Activated T-helper 1 cell treated with anti-CD3 and anti-CD28 coated beads, Interleukin-12 subunit alpha, Interleukin-12 subunit beta, Interleukin-2, Interleukin-4 antibody, amounts not matched to agents 30 ng/mL and 10 ng/mL and 1 ng/mL, durations not matched to agents 14 hours and 24 hours and 36 hours (primary cell): ENCODE measurements at regions not wholly inside any gene's neighbourhood (a gene's known extent, or its start where the extent isn't known, plus 50 kb on each side); places are given as distances from the start of the nearest gene placed in this dataset.
A peak's percentile ranks its signal among the peaks of the same experiment; 100 is the strongest.

Source experiments
- DNase-seq: peaks from one replicate; pipeline ENCODE4 v3.0.0; 2021; ENCODE audit warnings: low spot score
- H3K27ac Mint-ChIP-seq: one replicate; pipeline ENCODE4 v1.8.0; 2021; ENCODE audit warnings: mild to moderate bottlenecking, mixed read lengths
- H3K27me3 Mint-ChIP-seq: one replicate; pipeline ENCODE4 v1.8.0; 2022; ENCODE audit warnings: mild to moderate bottlenecking, moderate library complexity, mixed read lengths; ENCODE audit not compliant: insufficient read depth
- H3K36me3 Mint-ChIP-seq: one replicate; pipeline ENCODE4 v1.8.0; 2021; ENCODE audit warnings: low read depth, mixed read lengths
- H3K4me1 Mint-ChIP-seq: one replicate; pipeline ENCODE4 v1.8.0; 2021; ENCODE audit warnings: low read depth, mixed read lengths
- H3K4me3 Mint-ChIP-seq: one replicate; pipeline ENCODE4 v1.8.0; 2021; ENCODE audit warnings: mild to moderate bottlenecking, moderate library complexity, mixed read lengths
- H3K9me3 Mint-ChIP-seq: one replicate; pipeline ENCODE4 v1.8.0; 2021; ENCODE audit warnings: mixed read lengths
- intact Hi-C: fragments of 100-400 bp; cut with micrococcal nuclease; formaldehyde crosslinking; loops from one replicate; pipeline ENCODE4 v1.15.1; 2024

DNA sequence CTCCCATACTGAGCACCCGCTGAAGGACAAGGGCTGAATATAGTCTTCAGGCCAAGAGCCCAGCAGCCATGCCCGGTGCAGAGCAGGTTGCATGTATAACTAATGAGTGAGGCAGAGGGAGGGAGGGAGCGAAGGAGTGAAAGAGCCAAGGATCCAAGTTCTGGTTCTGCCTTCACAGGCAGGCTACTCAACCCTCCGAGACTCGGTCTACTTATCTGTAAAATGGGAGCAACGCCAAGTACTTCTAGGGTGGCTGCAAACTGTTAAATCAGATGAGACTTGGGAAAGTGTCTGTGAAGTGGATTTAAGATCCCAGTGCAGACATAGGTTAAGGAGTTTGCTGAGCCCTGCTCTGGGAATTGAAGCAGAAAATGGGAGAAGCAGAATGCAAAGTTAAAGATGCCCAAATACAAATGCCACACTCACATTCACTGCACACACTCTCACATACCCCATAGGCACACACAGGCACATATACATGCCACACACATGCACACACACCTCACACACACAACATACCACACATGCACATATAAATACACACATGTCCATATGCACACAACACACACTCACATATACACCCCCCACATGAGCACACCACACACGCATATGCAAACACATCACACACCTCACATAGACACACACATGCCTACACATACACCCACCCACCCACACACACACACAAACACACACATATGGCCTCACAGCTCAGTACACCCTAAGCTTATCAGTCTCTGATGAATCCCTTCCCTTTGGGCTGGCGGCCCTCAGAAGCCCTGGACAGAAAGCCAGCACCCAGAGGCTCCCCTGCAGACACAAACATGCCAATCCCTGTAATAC is 76.7 kb downstream of the PITPNM2 start:
- Mint-ChIP-seq H3K36me3 (peaks cover 8% of the 10 kb centered on the region), H3K4me3 (peak overlapping the region; percentile 86), H3K9me3 (no peaks in the 10 kb centered on the region), H3K27ac (peak overlapping the region; percentile 99), H3K27me3 (peaks cover 2% of the 10 kb centered on the region), H3K4me1 (peaks cover 57% of the 10 kb centered on the region)
- DNase-seq, result no peak
- intact Hi-C loops, result loop anchor here (10.0 kb wide), 1 partner anchor 361 kb away; the partner anchor contains the start of gene RILPL2

DNA sequence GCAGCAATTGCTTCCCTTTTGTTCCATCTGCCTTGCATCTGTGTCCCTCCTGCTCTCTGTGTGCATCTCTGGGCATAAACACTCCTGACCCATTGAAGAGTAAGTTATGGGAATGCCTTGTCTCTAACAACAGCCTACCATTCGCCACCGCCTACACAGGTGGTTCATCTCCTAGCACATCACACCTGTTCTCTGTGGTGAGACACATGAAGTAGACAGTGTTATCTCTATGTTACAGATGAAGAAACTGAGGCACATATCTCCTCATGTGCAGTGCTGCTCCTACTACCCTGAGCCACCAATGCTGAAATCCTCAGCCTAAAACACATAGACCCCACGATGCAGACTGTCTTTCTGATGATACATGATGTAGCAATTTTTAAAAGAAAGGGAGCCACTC is 77.6 kb downstream of the PITPNM2 start:
- Mint-ChIP-seq H3K27ac (no peak overlapping the region), H3K4me1 (peaks cover 57% of the 10 kb centered on the region), H3K4me3 (no peak overlapping the region), H3K27me3 (peaks cover 2% of the 10 kb centered on the region), H3K9me3 (no peaks in the 10 kb centered on the region), H3K36me3 (peaks cover 8% of the 10 kb centered on the region)
- DNase-seq, result no peak
- intact Hi-C loops, result loop anchor here (10.0 kb wide), 1 partner anchor 362 kb away; the partner anchor contains the start of gene RILPL2

GRCh38 chr12:123071857-123072256 is 79.0 kb downstream of the PITPNM2 start:
- H3K27me3 Mint-ChIP-seq, result no peaks in the 10 kb centered on the region
- H3K27ac Mint-ChIP-seq, result no peak overlapping the region
- no peaks in the 10 kb centered on the region for H3K9me3 Mint-ChIP-seq
- H3K36me3 Mint-ChIP-seq, result peaks cover 8% of the 10 kb centered on the region
- intact Hi-C loops, result loop anchor here (10.0 kb wide), 1 partner anchor 363 kb away; the partner anchor contains the start of gene RILPL2
- H3K4me1 Mint-ChIP-seq, result peaks cover 49% of the 10 kb centered on the region
- no peak for DNase-seq
- H3K4me3 Mint-ChIP-seq, result no peak overlapping the region

GRCh38 chr12:123071099-123071800 is 79.6 kb downstream of the PITPNM2 start:
- Mint-ChIP-seq H3K27me3 (no peaks in the 10 kb centered on the region), H3K4me3 (no peak overlapping the region), H3K27ac (no peak overlapping the region), H3K9me3 (no peaks in the 10 kb centered on the region), H3K4me1 (peaks cover 43% of the 10 kb centered on the region), H3K36me3 (peaks cover 8% of the 10 kb centered on the region)
- intact Hi-C loops, result loop anchor here (10.0 kb wide), 1 partner anchor 364 kb away; the partner anchor contains the start of gene RILPL2
- no peak for DNase-seq

DNA sequence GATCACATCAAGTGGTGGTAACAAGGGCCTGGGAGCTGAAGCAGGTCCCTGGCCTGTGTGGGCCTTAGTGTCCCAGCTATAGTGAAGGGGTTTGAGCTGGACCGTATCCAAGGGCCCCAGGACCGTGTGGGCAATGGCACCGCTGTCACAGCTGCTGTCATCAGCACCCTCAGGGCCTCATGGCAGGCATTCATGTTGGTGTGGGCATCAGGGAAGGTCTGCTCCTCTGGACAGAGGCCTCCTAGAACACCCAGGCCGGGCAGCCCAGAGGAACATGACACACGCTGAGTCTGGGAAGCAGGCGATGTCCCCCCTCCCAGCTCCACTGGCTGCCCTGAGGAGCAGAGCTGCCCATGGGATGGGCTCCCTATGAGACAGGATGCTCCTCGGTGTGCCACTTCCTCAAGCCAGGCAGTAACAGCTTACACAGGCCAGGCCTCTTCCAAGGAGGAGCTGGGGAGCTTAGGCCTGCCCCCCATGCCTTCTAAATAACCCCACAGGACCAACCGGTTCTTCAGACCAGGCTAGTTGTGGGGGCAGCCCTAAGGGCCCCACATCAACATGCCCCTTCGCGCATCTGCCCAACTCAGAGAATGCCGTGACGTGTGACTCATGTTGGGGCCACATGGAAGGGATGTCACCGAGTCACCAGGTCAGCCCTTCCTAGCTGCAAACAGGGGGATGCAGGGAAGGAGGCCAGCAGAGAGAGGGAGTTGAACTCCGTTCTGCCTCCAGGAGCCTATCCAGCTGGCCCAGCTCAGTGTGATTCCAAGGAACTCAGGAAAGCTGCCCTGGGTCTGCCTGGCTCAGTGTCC is 80.4 kb downstream of the PITPNM2 start:
- Mint-ChIP-seq H3K4me3 (no peak overlapping the region), H3K27me3 (no peaks in the 10 kb centered on the region), H3K9me3 (no peaks in the 10 kb centered on the region), H3K27ac (no peak overlapping the region), H3K4me1 (peaks cover 43% of the 10 kb centered on the region), H3K36me3 (peaks cover 8% of the 10 kb centered on the region)
- intact Hi-C loops, result loop anchor here (10.0 kb wide), 1 partner anchor 364 kb away; the partner anchor contains the start of gene RILPL2
- DNase-seq, result no peak

DNA sequence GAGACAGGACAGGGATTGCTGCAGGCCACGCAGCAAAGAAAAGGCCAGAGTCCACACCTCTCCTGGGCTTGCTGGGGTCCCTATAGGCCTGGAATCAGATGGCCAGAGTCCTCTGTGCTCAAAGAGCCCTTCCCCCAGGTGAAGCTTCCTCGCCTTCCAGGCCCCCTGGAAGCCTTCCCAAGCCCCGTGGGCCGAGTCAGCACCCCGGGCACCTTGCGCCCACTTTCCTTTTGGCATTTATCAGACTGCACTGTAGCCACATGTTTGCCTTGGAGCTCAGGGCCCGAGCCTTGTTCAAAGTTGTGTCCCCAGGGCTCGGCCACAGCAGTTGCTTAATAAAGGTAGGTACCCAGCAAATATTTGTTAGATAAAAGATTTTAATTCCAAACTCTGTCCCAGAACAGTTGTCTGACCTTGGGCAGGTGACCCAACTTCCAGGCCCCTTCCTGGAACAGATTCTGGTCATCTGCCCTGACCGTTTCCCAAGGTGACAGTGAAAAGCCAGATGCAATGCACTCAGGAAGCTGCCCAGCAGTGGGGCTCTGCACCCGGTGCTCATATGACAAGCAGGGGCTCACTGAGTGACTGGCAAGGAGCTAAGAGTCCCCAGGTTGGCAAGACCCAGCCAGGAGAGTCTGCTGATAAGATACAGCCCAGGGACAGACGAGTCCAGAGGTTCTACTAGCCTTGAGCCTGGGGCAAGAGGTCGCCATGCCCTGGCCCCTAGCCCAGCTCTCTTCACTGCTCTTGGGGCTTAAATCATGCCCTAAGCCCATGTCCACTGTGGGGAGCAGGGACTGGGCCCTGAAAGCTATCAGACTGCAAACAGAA is 81.2 kb downstream of the PITPNM2 start:
- no peak overlapping the region for H3K27ac Mint-ChIP-seq
- H3K9me3 Mint-ChIP-seq, result no peaks in the 10 kb centered on the region
- H3K4me1 Mint-ChIP-seq, result peaks cover 39% of the 10 kb centered on the region
- intact Hi-C loops, result loop anchor here (10.0 kb wide), 1 partner anchor 365 kb away; the partner anchor contains the start of gene RILPL2
- H3K36me3 Mint-ChIP-seq, result peaks cover 6% of the 10 kb centered on the region
- no peak overlapping the region for H3K4me3 Mint-ChIP-seq
- no peaks in the 10 kb centered on the region for H3K27me3 Mint-ChIP-seq
- DNase-seq, result no peak

GRCh38 chr12:123067654-123068053 is 83.2 kb downstream of the PITPNM2 start:
- no peak for DNase-seq
- no peaks in the 10 kb centered on the region for H3K27me3 Mint-ChIP-seq
- no peak overlapping the region for H3K27ac Mint-ChIP-seq
- H3K9me3 Mint-ChIP-seq, result no peaks in the 10 kb centered on the region
- no peak overlapping the region for H3K4me3 Mint-ChIP-seq
- no peaks in the 10 kb centered on the region for H3K36me3 Mint-ChIP-seq
- intact Hi-C loops, result no loop called here
- H3K4me1 Mint-ChIP-seq, result peaks cover 22% of the 10 kb centered on the region

- H3K27me3 Mint-ChIP-seq, result no peaks in the 10 kb centered on the region
- no peaks in the 10 kb centered on the region for H3K36me3 Mint-ChIP-seq
- intact Hi-C loops, result no loop called here
- H3K4me3 Mint-ChIP-seq, result no peak overlapping the region
- peaks cover 20% of the 10 kb centered on the region for H3K4me1 Mint-ChIP-seq
- DNase-seq, result no peak
- H3K27ac Mint-ChIP-seq, result peak overlapping the region; percentile 56
- H3K9me3 Mint-ChIP-seq, result no peaks in the 10 kb centered on the region
These were observed 84.5 kb downstream of the PITPNM2 start for GRCh38 chr12:123066384-123066710.

DNA sequence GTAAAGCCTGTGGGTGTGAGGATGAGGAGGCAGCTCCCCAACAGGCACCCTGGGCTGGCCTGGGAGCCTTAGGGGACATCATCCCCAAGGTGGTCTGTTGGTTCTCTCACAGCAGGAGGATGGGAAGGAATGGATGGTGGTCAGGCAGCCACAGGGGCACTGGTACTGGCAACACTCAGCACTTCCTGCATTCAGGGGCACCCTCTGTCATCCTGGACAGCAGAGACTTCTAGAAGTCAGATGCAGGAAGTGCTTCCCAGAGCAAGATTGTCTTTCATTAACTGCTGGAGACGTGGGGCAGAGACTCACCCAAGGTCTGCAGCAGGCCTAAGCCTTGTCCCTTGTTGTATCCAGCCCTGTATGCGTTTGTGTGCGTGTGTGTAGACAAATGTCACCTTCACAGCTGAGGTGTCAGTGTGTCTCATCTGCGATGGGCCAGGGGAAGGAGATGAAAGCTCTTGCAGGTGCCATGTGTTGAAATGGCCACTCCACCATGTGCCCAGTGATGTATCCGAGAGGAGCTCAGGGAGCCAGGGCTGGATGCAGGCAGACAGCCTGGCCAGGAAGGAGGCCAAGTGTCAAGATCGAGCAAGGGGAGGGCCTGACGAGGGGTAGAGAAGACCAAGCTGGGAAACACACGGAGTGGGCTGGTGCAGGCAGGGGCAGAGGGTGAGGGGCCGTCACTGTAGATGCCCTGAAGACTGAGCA is 85.1 kb downstream of the PITPNM2 start:
- intact Hi-C loops, result no loop called here
- no peak for DNase-seq
- H3K27ac Mint-ChIP-seq, result peak overlapping the region; percentile 56
- no peaks in the 10 kb centered on the region for H3K9me3 Mint-ChIP-seq
- H3K4me1 Mint-ChIP-seq, result peaks cover 20% of the 10 kb centered on the region
- H3K4me3 Mint-ChIP-seq, result no peak overlapping the region
- H3K36me3 Mint-ChIP-seq, result no peaks in the 10 kb centered on the region
- H3K27me3 Mint-ChIP-seq, result no peaks in the 10 kb centered on the region

- Mint-ChIP-seq H3K4me3 (no peak overlapping the region), H3K4me1 (peaks cover 20% of the 10 kb centered on the region), H3K36me3 (no peaks in the 10 kb centered on the region), H3K27ac (peak overlapping the region; percentile 56), H3K27me3 (no peaks in the 10 kb centered on the region), H3K9me3 (no peaks in the 10 kb centered on the region)
- no peak for DNase-seq
- intact Hi-C loops, result no loop called here
These were observed 84.6 kb downstream of the ARL6IP4 start for GRCh38 chr12:123064885-123065619.

DNA sequence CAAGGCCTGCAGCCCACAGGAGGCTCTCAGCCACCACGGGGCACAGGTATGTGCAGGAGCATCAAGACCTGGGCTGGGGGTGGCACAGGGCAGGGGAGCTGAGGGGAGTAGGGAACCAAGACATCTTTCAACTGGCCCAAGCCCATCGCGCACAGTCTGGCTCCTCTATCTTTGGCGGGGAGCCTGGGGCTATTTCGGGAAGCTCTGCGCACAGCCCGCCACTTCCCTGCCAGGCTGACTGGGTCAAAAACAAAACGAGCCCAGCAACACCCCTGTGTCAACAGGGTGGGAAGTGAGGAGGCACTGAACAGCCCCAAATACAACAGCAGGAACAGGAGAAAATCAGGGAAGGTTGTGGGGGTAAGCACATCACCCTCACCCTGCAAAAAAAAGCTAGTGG is 83.9 kb downstream of the ARL6IP4 start:
- Mint-ChIP-seq H3K27ac (no peak overlapping the region), H3K9me3 (no peaks in the 10 kb centered on the region), H3K27me3 (no peaks in the 10 kb centered on the region), H3K4me3 (no peak overlapping the region), H3K36me3 (no peaks in the 10 kb centered on the region), H3K4me1 (peaks cover 20% of the 10 kb centered on the region)
- DNase-seq, result no peak
- intact Hi-C loops, result no loop called here
